ENCODE measurements at regions not wholly inside any gene's neighbourhood (a gene's known extent, or its start where the extent isn't known, plus 50 kb on each side); places are given as distances from the start of the nearest gene placed in this dataset.

- TF ChIP-seq CTCF (IDR thresholded peaks at IDR 0.05) (no peak), POLR2A (IDR thresholded peaks at IDR 0.05) (no peak)
Measured at GRCh38 chrX:139083191-139083590, 371.7 kb upstream of the FGF13 start.
